Activated CD4-positive, CD25-positive, alpha-beta regulatory T cell treated with anti-CD3 and anti-CD28 coated beads, Interleukin-2, amount 50 U/mL, for 72 hours (primary cell): ENCODE measurements at regions not wholly inside any gene's neighbourhood (a gene's known extent, or its start where the extent isn't known, plus 50 kb on each side); places are given as distances from the start of the nearest gene placed in this dataset.
"Not testable (repeated sequence)": the region's sequence is repeated elsewhere in the genome, so short reads cannot be mapped to it uniquely, and the experiment has no call there.

ENCODE experiments used
- DNase-seq: peaks from one replicate; pipeline ENCODE4 v3.0.0; 2021

GRCh38 chr3:110856916-110857315, 214.7 kb upstream of the NECTIN3 start:
- no peak for DNase-seq

- no peak for DNase-seq
Observed at GRCh38 chr3:110858549-110858948, 213.1 kb upstream of the NECTIN3 start.

- no peak for DNase-seq
Observed at GRCh38 chr3:110859336-110859735, 212.3 kb upstream of the NECTIN3 start.

GRCh38 chr3:110859993-110860392, 211.6 kb upstream of the NECTIN3 start:
- no peak for DNase-seq

GRCh38 chr3:110865934-110866333, 205.7 kb upstream of the NECTIN3 start:
- DNase-seq: no peak

- no peak for DNase-seq
Observed at GRCh38 chr3:110868106-110868505, 203.5 kb upstream of the NECTIN3 start.

- no peak for DNase-seq
Observed at GRCh38 chr3:110869736-110870135, 201.9 kb upstream of the NECTIN3 start.

GRCh38 chr3:110871869-110872268, 199.7 kb upstream of the NECTIN3 start:
- DNase-seq: no peak

- DNase-seq: no peak
Observed at GRCh38 chr3:110878692-110879091, 192.9 kb upstream of the NECTIN3 start.

GRCh38 chr3:110881069-110881468, 190.5 kb upstream of the NECTIN3 start:
- DNase-seq: no peak

- no peak for DNase-seq
Observed at GRCh38 chr3:110886222-110886893, 185.3 kb upstream of the NECTIN3 start.

- no peak for DNase-seq
Observed at GRCh38 chr3:110887176-110887575, 184.4 kb upstream of the NECTIN3 start.

- DNase-seq: not testable (repeated sequence)
Observed at GRCh38 chr3:110888625-110889375, 182.8 kb upstream of the NECTIN3 start.

- DNase-seq: not testable (repeated sequence)
Observed at GRCh38 chr3:110889376-110889699, 182.3 kb upstream of the NECTIN3 start.

- DNase-seq: no peak
Observed at GRCh38 chr3:110894574-110894973, 177.0 kb upstream of the NECTIN3 start.

- DNase-seq: no peak
Observed at GRCh38 chr3:110895054-110895453, 176.6 kb upstream of the NECTIN3 start.

GRCh38 chr3:110897046-110897445, 174.6 kb upstream of the NECTIN3 start:
- DNase-seq: no peak

- DNase-seq: no peak
Observed at GRCh38 chr3:110900576-110900975, 171.0 kb upstream of the NECTIN3 start.

- no peak for DNase-seq
Observed at GRCh38 chr3:110901536-110901935, 170.1 kb upstream of the NECTIN3 start.

- no peak for DNase-seq
Observed at GRCh38 chr3:110902453-110903085, 169.0 kb upstream of the NECTIN3 start.

GRCh38 chr3:110903771-110904519, 167.7 kb upstream of the NECTIN3 start:
- DNase-seq: no peak

- no peak for DNase-seq
Observed at GRCh38 chr3:110904520-110904890, 167.1 kb upstream of the NECTIN3 start.

- no peak for DNase-seq
Observed at GRCh38 chr3:110905121-110905520, 166.5 kb upstream of the NECTIN3 start.

- DNase-seq: no peak
Observed at GRCh38 chr3:110909839-110910238, 161.8 kb upstream of the NECTIN3 start.
